ENCODE measurements at regions not wholly inside any gene's neighbourhood (a gene's known extent, or its start where the extent isn't known, plus 50 kb on each side); places are given as distances from the start of the nearest gene placed in this dataset.

GRCh38 chr2:239726091-239726591, 299.0 kb downstream of the NDUFA10 start:
- no peak overlapping the region for H3K27ac ChIP-seq
- TF ChIP-seq ZFX (IDR thresholded peaks at IDR 0.05; ENCODE audit: borderline replicate concordance) (no peak), CTCF (IDR thresholded peaks at IDR 0.05) (no peak)

GRCh38 chr2:239725551-239725890, 299.6 kb downstream of the NDUFA10 start:
- H3K27ac ChIP-seq, result no peak overlapping the region
- TF ChIP-seq ZFX (IDR thresholded peaks at IDR 0.05; ENCODE audit: borderline replicate concordance), result no peak
- TF ChIP-seq CTCF (IDR thresholded peaks at IDR 0.05), result no peak

GRCh38 chr2:239724851-239725550, 300.1 kb downstream of the NDUFA10 start:
- TF ChIP-seq CTCF (IDR thresholded peaks at IDR 0.05) (no peak), ZFX (IDR thresholded peaks at IDR 0.05; ENCODE audit: borderline replicate concordance) (no peak)
- no peak overlapping the region for H3K27ac ChIP-seq

- TF ChIP-seq ZFX (IDR thresholded peaks at IDR 0.05; ENCODE audit: borderline replicate concordance) (no peak), CTCF (IDR thresholded peaks at IDR 0.05) (no peak)
- H3K27ac ChIP-seq, result no peak overlapping the region
Measured at GRCh38 chr2:239724194-239724849, 300.8 kb downstream of the NDUFA10 start.

GRCh38 chr2:239723486-239724193, 301.5 kb downstream of the NDUFA10 start:
- no peak overlapping the region for H3K27ac ChIP-seq
- TF ChIP-seq ZFX (IDR thresholded peaks at IDR 0.05; ENCODE audit: borderline replicate concordance) (no peak), CTCF (IDR thresholded peaks at IDR 0.05) (no peak)

- no peak overlapping the region for H3K27ac ChIP-seq
- TF ChIP-seq ZFX (IDR thresholded peaks at IDR 0.05; ENCODE audit: borderline replicate concordance), result no peak
- TF ChIP-seq CTCF (IDR thresholded peaks at IDR 0.05), result no peak
Measured at GRCh38 chr2:239722760-239723470, 302.2 kb downstream of the NDUFA10 start.

All from 22Rv1 (cell line).